Ammon's horn (tissue), 1 donor: ENCODE measurements at regions not wholly inside any gene's neighbourhood (a gene's known extent, or its start where the extent isn't known, plus 50 kb on each side); places are given as distances from the start of the nearest gene placed in this dataset.

Experiments used
- DNase-seq: peaks from one replicate; pipeline ENCODE4 v3.0.0-alpha.2; 2016; ENCODE audit warnings: low spot score

- DNase-seq: no peak
Observed at GRCh38 chr13:62096652-62097051, 681.0 kb upstream of the PCDH20 start.

GRCh38 chr13:62094932-62095331 is 679.3 kb upstream of the PCDH20 start:
- DNase-seq: no peak

DNA sequence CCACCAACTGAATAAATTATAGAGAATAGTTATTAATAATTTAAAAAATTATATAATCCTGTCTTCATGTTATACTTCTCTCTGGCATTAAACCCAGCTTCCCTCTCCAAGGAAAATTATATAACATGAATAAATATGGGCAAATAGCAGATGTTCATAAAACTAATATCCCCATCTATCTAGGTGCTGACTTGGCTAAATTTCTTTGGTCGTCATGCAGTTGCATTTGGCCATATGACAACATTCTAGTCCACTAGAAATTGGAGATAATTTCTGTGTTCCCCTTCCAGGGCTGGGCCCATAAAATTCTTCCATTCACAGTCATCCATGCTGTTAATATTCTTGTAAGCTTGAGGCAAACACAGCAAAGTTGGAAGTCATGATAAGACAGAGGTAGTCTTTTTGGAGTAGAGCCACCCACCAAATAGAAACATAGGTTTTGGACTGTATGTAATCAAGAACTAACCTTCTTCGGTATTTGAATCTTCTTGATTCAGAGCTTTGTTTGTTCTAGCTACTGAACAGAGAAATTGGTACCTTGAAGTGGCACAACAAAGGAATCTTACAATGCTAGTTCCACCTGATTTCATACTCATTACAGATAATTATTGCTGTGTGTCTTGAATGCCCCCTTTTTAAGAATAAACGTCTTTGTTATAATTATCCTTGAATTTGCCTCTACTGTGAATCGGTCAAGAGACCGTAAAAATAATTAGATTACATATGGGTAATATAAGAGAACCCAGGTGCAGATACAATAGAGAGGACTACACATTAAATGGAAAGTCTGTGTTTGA is 678.5 kb upstream of the PCDH20 start:
- no peak for DNase-seq

DNA sequence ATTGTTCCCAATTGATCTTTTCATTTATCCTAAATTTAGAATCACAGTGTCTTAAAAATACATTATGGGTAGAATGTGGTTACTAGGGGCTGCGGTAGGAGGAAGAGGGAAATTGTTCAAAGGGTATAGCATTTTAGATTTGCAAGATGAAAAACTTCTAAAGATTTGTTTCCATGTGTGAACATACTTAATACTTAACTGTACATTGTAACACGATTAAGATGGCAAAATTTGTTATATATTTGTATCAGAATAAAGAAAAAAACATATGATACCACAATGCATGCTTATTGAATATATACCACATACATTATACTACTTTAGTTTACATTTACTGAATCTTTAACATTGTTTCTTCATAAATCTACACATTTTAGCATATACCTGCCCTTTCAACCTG is 677.3 kb upstream of the PCDH20 start:
- DNase-seq: no peak

GRCh38 chr13:62092536-62092935 is 676.9 kb upstream of the PCDH20 start:
- DNase-seq: no peak

DNA sequence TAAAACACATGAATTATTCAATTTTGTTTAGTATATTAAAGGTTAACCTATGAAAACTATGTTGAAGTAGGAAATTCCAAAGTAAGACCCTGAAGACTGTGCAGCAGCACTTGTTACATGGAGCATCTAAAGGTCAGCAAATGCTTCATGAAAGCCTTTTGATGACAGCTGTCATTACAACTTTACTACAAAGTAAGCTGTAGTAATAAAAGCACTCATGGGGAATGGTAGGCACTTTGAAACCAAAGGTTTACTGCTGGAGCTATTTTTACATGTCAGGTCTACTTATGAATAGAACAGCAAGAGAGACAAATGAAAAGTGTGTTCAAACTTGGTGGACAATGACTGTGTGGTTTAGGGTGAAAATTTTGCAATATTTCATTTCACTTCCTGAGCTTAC is 672.5 kb upstream of the PCDH20 start:
- no peak for DNase-seq

- no peak for DNase-seq
Observed at GRCh38 chr13:62087124-62087523, 671.5 kb upstream of the PCDH20 start.

GRCh38 chr13:62085337-62086229 is 669.9 kb upstream of the PCDH20 start:
- DNase-seq: no peak

GRCh38 chr13:62084728-62085127 is 669.1 kb upstream of the PCDH20 start:
- DNase-seq: no peak

GRCh38 chr13:62067821-62068220 is 652.2 kb upstream of the PCDH20 start:
- no peak for DNase-seq

DNA sequence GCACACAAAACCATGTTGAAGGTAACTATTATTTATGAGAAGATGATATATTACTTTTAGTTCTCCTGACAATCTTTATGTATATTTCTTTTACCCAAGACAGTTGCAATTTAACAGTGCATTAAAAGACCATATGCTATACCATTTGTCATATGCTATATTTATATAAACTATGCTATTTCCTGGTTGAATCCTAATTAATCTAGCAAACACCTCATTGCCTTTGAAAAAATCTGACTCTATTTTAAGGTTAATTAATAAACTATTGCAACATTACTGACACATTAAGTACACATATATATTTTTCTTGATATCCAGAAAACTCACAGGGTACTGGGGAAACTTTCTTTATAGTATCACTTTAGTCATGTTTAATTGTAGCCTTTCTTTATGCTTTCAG is 649.4 kb upstream of the PCDH20 start:
- DNase-seq: no peak

- no peak for DNase-seq
Observed at GRCh38 chr13:62061751-62062150, 646.1 kb upstream of the PCDH20 start.

DNA sequence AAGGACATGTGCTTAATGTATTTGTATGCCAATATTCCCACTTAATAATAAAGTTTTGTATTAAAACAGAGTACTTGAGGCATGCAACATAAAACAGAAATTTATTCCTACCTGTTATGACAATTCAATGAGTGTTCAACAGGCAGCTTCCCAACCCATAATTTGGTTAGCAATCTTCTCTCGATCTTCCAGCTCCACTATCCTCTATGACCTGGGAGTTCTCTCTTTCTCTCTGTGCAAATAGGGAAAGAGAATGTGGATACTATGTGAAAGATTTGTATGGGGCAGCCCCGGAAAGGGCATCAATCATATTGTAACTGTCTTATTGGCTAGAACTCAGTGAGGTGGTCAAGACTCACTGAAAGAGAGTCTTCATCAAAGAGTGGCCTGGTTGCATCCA is 644.9 kb upstream of the PCDH20 start:
- DNase-seq: no peak

DNA sequence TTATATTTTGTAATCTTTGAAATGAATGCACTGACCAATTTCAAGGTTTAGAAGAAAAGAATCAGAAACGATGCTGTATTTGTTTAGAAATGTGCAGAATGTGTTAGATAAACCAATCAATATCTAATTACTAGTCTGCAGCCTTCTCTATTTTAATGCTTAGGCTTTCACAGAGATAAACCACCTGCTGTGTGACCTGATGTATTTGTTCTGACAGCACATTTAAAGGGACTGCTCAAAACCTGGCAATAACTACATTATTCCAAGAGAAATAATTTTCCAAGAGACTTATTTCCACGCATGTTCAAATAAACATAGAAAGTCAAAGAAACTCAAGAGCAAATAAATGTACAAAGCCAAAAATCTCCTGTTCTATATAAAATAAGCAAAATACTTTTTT is 641.6 kb upstream of the PCDH20 start:
- DNase-seq: no peak

DNA sequence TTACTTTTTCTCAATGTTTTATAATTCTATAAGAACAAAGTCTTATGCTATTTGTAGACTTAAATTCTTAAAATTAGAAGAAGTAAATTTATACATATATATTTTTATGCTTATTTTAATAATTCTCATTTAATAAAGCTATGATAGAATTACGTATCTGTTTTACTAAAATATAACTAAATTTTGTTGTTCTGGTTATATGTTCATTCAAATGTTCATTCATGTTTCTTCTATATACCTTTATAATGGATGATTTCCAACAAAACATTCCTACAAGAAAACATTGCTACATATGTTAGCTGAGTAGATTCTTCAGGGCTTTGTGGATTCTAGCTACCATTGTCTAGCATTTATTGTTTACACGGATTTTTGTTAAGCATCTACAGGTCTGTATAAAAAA is 634.3 kb upstream of the PCDH20 start:
- no peak for DNase-seq

DNA sequence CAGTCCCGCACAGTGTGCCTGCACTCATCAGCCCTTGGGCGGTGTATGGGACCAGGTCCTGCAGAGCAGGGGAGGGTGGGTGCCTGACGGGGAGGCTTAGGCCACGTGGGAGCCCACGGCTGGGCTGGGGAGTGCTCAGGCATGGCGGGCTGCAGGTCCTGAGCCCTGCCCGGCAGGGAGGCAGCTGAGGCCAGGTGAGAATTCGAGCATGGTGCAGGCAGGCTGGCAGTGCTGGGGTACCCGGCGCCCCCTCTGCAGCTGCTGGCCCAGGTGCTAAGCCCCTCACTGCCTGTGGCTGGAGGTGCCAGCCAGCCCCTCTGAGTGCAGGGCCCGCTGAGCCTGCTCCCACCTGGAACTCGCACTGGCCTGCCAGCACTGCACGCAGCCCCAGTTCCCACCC is 630.9 kb upstream of the PCDH20 start:
- no peak for DNase-seq

DNA sequence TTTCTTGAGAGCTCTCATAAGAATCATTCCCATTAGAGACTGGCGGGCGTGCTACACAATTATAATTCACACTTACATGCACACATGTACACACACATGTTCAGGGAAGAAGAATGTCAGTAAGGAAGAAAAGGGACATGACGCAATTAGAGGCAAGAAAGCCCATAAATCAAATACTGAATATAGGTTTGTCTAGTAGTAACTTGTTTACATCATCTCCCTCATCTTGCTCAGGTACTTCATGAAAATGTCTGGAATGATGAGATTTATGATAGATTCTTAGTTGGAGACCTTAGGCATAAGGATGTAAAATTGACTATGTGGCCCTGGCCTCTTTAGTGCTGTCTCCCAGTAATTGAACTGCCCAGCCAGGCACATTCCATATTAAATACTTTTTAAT is 628.0 kb upstream of the PCDH20 start:
- DNase-seq: no peak

DNA sequence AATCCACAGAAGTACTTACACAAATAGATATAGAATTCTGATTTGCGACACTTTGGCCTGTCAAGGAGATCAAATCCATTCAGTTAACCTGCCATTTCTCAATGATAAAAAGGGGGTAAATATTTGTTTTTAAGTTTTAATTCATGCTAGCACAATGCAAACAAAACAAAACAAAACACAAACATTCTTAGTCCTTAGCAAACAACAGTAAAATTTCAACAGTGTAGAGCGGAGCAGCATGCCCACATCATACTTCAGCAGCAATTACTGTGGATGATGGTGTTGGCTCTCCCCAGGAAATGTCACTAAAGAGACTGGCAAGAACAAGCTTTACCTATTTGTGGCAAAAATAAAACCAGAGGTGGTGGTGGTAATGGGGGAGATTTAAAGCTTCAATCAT is 625.2 kb upstream of the PCDH20 start:
- no peak for DNase-seq

DNA sequence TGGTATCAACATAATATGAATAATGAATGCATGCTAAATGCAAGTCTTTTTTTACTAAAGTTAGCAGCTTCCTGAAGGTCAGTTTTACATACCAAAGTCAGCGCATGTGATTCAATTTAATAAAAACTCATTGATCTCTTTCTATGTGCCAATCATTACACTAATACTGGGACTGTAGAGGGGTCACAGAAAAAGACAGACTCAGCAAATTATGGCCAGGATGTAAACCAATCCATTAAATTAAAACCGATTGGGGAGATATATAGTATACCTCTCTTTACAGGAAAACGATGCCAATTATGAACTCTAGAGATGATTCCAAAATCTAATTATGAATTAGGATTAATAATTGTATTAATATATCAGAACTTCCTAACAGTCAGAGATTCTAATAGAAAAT is 624.4 kb upstream of the PCDH20 start:
- no peak for DNase-seq

DNA sequence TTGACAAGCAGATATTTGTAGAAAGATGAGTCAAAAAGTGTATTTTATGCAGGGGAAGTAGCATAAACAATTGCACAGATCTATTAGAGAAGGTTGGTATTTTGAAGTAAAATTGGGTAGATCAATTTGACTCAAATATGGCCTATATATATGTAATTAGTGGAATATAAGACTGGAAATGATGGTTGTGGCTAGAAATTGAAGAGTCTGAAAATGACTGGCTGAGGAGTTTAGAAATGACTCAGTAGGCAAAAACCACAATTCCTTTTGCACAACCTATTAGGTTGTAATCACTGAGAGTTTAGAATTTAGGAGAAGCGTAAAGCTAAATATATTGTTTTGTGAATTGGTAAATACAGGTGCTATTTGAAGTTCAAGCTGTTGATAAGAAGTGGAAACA is 622.6 kb upstream of the PCDH20 start:
- DNase-seq: no peak

DNA sequence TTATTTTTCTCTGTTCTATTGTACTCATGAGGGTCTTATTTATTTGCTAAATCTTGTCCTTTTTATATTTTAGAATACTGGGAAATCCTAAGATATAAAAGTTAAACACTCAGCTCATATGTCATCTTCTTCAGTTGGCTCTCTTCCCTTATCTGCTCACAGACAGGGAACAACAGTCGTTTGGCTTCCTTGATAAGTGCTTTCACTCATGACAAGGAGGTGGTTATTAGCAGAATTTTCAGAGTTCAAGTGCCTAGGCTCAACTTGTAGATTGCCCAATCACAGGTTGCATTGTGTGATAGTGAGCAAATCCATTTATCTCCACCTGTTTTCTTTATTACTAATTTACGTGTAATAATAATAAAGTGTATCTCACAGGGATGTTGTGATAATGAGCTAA is 620.3 kb upstream of the PCDH20 start:
- DNase-seq: no peak

DNA sequence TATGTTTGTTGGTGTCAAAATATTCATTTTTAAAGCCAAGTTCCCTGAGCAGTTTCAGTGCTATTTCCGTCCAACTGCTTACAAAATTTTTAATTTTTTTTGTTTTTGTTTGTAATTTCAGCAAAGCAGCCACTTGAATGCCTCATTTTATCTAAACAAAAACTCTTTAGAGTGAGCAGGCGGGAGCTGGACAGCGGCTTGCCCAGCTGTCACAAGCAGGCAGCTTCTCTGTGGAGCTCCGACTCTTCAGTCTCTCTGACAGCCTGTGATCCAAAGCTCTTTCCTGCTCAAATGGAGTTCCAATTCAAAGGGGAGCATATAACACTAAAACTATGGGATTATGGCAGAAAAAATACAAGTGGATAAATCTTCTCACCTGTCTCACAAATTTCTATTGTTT is 618.3 kb upstream of the PCDH20 start:
- DNase-seq: peak; percentile 11

DNA sequence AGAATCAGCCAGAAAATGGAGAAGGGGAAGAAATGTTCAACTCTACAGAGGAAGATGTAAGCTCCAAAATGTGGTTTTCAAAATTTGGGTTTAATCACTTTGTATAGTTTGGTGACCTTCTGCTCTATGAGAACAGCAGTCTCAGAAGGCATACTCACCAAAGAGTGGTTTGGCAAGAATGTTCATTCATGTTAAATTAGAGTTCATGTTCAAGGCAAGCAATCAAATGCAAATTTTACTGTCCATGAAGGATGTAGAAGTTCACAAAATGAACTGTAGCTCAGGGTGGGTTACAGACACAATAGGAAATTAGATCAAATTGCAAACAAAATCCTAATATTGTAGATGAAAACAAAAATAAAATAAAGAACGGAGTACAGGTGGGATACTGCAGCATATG is 606.7 kb upstream of the PCDH20 start:
- DNase-seq: no peak
